ENCODE measurements at regions not wholly inside any gene's neighbourhood (a gene's known extent, or its start where the extent isn't known, plus 50 kb on each side); places are given as distances from the start of the nearest gene placed in this dataset.

GRCh38 chr16:58940609-58941008, 206.5 kb upstream of the GOT2 start:
- Histone ChIP-seq H3K27me3 (no peaks in the 10 kb centered on the region), H3K27ac (no peak overlapping the region), H3K4me1 (ENCODE audit: insufficient read depth) (peaks cover 5% of the 10 kb centered on the region), H3K36me3 (no peaks in the 10 kb centered on the region), H3K9me3 (no peaks in the 10 kb centered on the region), H3K4me3 (no peak overlapping the region)
- intact Hi-C loops (cut with DNase I) = no loop called here
- WGBS, 3 donors = 82 to 90% (median 88%) methylated on average over 2 of the region's 2 CpGs
- TF ChIP-seq POLR2A (IDR thresholded peaks at IDR 0.05) (no peak), EP300 (IDR thresholded peaks at IDR 0.05) (no peak), CTCF (IDR thresholded peaks at IDR 0.05) (no peak)
- DNase-seq = no peak

- no peak for DNase-seq
- Histone ChIP-seq H3K36me3 (no peaks in the 10 kb centered on the region), H3K9me3 (no peaks in the 10 kb centered on the region), H3K27me3 (no peaks in the 10 kb centered on the region), H3K4me3 (no peak overlapping the region), H3K27ac (no peak overlapping the region), H3K4me1 (ENCODE audit: insufficient read depth) (peaks cover 5% of the 10 kb centered on the region)
- WGBS, 3 donors = 2 to 7% (median 4%) methylated on average over 7 of the region's 7 CpGs
- intact Hi-C loops (cut with DNase I) = no loop called here
- TF ChIP-seq CTCF (IDR thresholded peaks at IDR 0.05) (no peak), EP300 (IDR thresholded peaks at IDR 0.05) (no peak), POLR2A (IDR thresholded peaks at IDR 0.05) (no peak)
These were observed 204.7 kb upstream of the GOT2 start for GRCh38 chr16:58938811-58939210.

GRCh38 chr16:58937661-58938060, 203.5 kb upstream of the GOT2 start:
- DNase-seq = no peak
- Histone ChIP-seq H3K4me3 (no peak overlapping the region), H3K36me3 (no peaks in the 10 kb centered on the region), H3K9me3 (no peaks in the 10 kb centered on the region), H3K4me1 (ENCODE audit: insufficient read depth) (peaks cover 5% of the 10 kb centered on the region), H3K27ac (no peak overlapping the region), H3K27me3 (no peaks in the 10 kb centered on the region)
- 78 to 81% (median 81%) methylated on average over 5 of the region's 5 CpGs for WGBS, 3 donors
- intact Hi-C loops (cut with DNase I) = no loop called here
- TF ChIP-seq EP300 (IDR thresholded peaks at IDR 0.05) (no peak), POLR2A (IDR thresholded peaks at IDR 0.05) (no peak), CTCF (IDR thresholded peaks at IDR 0.05) (no peak)

GRCh38 chr16:58933186-58933585, 199.1 kb upstream of the GOT2 start:
- TF ChIP-seq POLR2A (IDR thresholded peaks at IDR 0.05) (no peak), CTCF (IDR thresholded peaks at IDR 0.05) (no peak), EP300 (IDR thresholded peaks at IDR 0.05) (no peak)
- H3K27me3 ChIP-seq = no peaks in the 10 kb centered on the region
- 81 to 83% (median 83%) methylated on average over 3 of the region's 3 CpGs for WGBS, 3 donors
- H3K4me3 ChIP-seq = no peak overlapping the region
- H3K27ac ChIP-seq = no peak overlapping the region
- peaks cover 3% of the 10 kb centered on the region for H3K4me1 ChIP-seq (ENCODE audit: insufficient read depth)
- no peak for DNase-seq
- H3K36me3 ChIP-seq = no peaks in the 10 kb centered on the region
- H3K9me3 ChIP-seq = no peaks in the 10 kb centered on the region
- intact Hi-C loops (cut with DNase I) = no loop called here

GRCh38 chr16:58931436-58931835, 197.3 kb upstream of the GOT2 start:
- intact Hi-C loops (cut with DNase I) = no loop called here
- Histone ChIP-seq H3K4me1 (ENCODE audit: insufficient read depth) (no peaks in the 10 kb centered on the region), H3K27ac (no peak overlapping the region), H3K27me3 (no peaks in the 10 kb centered on the region), H3K4me3 (no peak overlapping the region), H3K9me3 (no peaks in the 10 kb centered on the region), H3K36me3 (no peaks in the 10 kb centered on the region)
- DNase-seq = no peak
- TF ChIP-seq POLR2A (IDR thresholded peaks at IDR 0.05) = no peak
- TF ChIP-seq EP300 (IDR thresholded peaks at IDR 0.05) = no peak
- no peak for TF ChIP-seq CTCF (IDR thresholded peaks at IDR 0.05)
- WGBS, 3 donors = 74 to 76% (median 74%) methylated on average over 4 of the region's 4 CpGs

All from ovary (tissue), 7 donors.